GM06990 (cell line): ENCODE measurements at regions not wholly inside any gene's neighbourhood (a gene's known extent, or its start where the extent isn't known, plus 50 kb on each side); places are given as distances from the start of the nearest gene placed in this dataset.

ENCODE experiments used
- DNase-seq: peaks from one replicate; pipeline ENCODE4 v3.0.0-alpha.2; 2011; ENCODE audit not compliant: insufficient read length; ENCODE audit errors: extremely low read depth
- H3K27me3 ChIP-seq: replicated peaks from 2 replicates; pipeline ENCODE4 v1.6.0; 2011; ENCODE audit warnings: low read length; ENCODE audit not compliant: control insufficient read depth, insufficient read depth
- H3K36me3 ChIP-seq: 2 replicates; pipeline ENCODE4 v1.5.1; 2011; ENCODE audit warnings: low read length; ENCODE audit not compliant: control insufficient read depth, insufficient read depth
- H3K4me3 ChIP-seq: replicated peaks from 2 replicates; pipeline ENCODE4 v1.5.1; 2011; ENCODE audit warnings: low read depth, mild to moderate bottlenecking, control low read depth, low read length
- TF ChIP-seq, protein P1 (sequence below): IDR thresholded peaks from 2 replicates; pipeline ENCODE4 v1.5.1; 2011; ENCODE audit warnings: low read length, control low read depth, mild to moderate bottlenecking, inconsistent platforms; ENCODE audit not compliant: insufficient read depth, poor library complexity, severe bottlenecking

DNA sequence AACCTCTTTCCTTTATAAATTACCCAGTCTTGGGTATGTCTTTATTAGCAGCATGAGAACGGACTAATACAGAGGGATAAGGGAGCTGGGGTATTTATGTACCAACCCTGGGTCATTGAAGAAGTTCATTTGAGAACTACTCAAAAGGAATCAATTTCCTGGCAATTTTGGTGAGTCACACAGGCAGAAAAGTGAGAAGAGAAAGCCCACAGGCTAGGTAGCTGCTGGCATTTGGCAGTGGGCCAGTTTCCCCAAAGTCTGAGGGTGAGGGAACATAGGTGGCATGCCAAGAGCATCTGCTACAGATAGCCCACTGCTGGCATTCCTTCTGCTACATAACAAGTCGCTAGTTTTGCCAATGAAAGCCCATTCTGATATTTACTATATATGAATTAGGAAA lies 411.2 kb downstream of the MID1IP1 start:
- no peak overlapping the region for H3K4me3 ChIP-seq
- TF ChIP-seq, protein P1, sequence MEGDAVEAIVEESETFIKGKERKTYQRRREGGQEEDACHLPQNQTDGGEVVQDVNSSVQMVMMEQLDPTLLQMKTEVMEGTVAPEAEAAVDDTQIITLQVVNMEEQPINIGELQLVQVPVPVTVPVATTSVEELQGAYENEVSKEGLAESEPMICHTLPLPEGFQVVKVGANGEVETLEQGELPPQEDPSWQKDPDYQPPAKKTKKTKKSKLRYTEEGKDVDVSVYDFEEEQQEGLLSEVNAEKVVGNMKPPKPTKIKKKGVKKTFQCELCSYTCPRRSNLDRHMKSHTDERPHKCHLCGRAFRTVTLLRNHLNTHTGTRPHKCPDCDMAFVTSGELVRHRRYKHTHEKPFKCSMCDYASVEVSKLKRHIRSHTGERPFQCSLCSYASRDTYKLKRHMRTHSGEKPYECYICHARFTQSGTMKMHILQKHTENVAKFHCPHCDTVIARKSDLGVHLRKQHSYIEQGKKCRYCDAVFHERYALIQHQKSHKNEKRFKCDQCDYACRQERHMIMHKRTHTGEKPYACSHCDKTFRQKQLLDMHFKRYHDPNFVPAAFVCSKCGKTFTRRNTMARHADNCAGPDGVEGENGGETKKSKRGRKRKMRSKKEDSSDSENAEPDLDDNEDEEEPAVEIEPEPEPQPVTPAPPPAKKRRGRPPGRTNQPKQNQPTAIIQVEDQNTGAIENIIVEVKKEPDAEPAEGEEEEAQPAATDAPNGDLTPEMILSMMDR = no peak
- H3K27me3 ChIP-seq = no peaks in the 10 kb centered on the region
- no peak for DNase-seq
- no peaks in the 10 kb centered on the region for H3K36me3 ChIP-seq

DNA sequence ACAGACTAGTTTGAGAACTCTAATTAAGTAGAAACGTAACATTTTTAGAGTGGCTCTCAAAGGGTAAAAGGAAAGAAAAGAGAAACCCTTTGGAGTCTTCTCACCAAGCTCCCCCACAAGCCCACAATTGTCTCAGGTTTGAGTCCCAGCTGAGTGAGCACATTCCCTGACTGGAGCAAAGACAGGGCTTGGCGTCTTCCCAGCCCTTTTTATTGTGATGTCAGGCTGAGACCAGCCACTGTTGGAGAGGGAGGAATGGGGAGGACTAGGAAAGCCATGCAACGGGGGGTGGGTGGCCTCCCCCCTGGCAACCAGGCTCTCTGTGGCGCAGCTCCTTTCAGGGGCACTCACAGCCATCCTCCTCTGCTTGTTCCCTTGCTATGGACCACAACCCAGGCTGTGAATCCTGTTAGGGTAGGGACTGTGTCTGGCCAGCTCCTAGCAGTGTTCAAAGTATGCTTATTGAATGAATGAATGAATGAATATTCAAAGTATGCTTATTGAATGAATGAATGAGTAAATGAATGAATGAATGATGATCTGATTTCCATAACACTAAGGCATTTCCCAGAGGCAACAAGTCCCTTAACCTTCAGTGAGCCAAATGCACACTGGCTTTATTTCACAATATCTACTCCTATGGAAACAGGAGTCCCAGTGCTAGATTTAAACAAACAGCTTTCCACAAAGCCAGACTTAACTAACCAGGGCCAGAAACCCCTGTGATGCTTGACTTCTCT lies 413.3 kb downstream of the MID1IP1 start:
- DNase-seq = no peak
- Histone ChIP-seq H3K36me3 (no peaks in the 10 kb centered on the region), H3K4me3 (no peak overlapping the region), H3K27me3 (no peaks in the 10 kb centered on the region; the same call in 1 of the 2 replicates)
- TF ChIP-seq, protein P1 = no peak

DNA sequence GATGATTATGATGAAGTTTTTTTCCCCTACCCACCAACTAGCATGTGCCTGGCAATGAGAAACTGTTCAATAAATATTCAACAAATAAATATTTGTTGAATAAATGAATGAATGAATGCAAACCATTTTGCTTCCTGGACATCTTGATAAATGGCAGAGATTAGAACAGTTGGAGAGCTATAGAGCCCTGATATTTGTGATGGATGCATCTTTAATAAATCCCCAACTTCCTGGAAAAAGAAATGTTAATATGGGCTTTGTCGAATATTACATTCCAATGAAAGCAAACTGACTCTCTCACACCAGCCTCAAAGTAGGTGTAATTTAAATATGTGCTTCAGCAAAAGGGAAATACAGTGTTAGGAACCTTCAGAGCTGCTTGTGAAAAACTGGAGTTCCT lies 419.7 kb downstream of the MID1IP1 start:
- Histone ChIP-seq H3K36me3 (no peaks in the 10 kb centered on the region), H3K4me3 (no peak overlapping the region), H3K27me3 (no peaks in the 10 kb centered on the region; the same call in 1 of the 2 replicates)
- no peak for DNase-seq
- TF ChIP-seq, protein P1 = no peak

DNA sequence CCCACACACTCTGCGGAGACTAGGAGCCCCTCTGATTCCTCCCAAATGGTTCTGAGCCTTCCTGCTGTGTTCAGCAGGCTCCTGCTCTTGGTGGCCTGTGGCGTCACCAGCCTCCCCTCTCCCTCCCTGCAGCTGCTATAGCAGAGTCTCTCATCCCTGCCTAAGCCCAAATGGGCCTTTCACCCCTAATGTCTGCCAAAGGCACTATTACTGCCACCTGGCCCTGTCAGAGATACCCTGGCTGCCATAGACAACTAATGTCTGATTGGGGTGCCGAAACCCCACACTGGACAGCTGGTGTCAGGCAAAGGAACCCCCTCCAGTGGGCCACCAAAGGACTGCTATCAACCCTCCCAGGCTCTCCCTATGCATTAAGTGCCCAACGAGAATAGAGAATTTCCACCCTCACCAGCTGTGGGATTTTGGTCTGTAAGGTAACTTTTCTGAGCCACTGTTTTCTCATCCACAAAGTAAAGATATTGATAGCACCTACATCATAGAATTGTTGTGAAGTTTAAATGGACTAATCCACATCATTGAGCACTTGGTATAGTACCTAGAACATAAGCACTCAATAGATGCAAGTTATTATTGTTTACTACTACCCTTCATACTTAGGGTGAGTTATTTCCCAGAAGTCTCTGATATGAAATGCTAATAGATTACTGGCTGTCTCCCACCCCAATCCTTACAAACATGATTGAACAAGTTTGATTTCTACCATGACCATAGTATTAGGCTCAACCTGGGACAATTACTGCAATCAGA lies 421.3 kb downstream of the MID1IP1 start:
- TF ChIP-seq, protein P1 = no peak
- no peak for DNase-seq
- H3K4me3 ChIP-seq = no peak overlapping the region
- H3K36me3 ChIP-seq = no peaks in the 10 kb centered on the region
- no peaks in the 10 kb centered on the region; the same call in 1 of the 2 replicates for H3K27me3 ChIP-seq

DNA sequence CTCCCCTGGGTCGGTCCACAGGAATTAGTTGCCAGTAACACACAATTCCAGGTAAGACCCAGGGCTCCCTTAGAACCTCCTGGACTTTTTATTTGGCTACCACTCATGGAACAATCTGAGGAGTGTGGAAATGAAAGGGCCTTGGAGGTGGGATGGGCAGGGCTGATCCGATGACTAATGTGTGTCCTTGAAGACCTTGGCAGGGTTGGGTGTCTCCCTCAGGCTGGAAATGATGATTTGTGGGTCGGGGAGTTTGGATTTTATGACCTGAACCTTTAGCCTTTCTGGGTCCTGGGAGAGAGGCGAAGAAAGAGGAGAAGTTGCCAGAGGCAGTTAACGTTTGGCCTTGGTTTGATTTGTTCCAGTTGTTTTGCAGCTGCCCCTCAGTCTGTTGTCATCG lies 425.0 kb downstream of the MID1IP1 start:
- TF ChIP-seq, protein P1 = no peak
- Histone ChIP-seq H3K27me3 (no peaks in the 10 kb centered on the region), H3K4me3 (no peak overlapping the region), H3K36me3 (no peaks in the 10 kb centered on the region)
- no peak for DNase-seq
